Astrocyte of the spinal cord (primary cell): ENCODE measurements at regions not wholly inside any gene's neighbourhood (a gene's known extent, or its start where the extent isn't known, plus 50 kb on each side); places are given as distances from the start of the nearest gene placed in this dataset.

ENCODE experiments used
- DNase-seq: peaks from one replicate; pipeline ENCODE4 v3.0.0; 2011; ENCODE audit warnings: low read depth, low spot score
- H3K4me3 ChIP-seq: 2 replicates; pipeline ENCODE4 v1.5.1; 2011; ENCODE audit warnings: low read depth, mild to moderate bottlenecking, low read length, moderate library complexity
- CTCF ChIP-seq: IDR thresholded peaks from 2 replicates; pipeline ENCODE4 v1.5.1; 2012; ENCODE audit warnings: low read depth, mild to moderate bottlenecking, low read length, inconsistent platforms
- in situ Hi-C: cut with HindIII; loops from 2 replicates; pipeline ENCODE4 v1.10.0; 2017; ENCODE audit warnings: low sequenced_read_pairs

GRCh38 chr2:158907926-158908456 is 60.4 kb upstream of the TANC1 start:
- DNase-seq: no peak
- in situ Hi-C loops: no loop called here
- no peak overlapping the region for H3K4me3 ChIP-seq
- TF ChIP-seq CTCF: no peak

DNA sequence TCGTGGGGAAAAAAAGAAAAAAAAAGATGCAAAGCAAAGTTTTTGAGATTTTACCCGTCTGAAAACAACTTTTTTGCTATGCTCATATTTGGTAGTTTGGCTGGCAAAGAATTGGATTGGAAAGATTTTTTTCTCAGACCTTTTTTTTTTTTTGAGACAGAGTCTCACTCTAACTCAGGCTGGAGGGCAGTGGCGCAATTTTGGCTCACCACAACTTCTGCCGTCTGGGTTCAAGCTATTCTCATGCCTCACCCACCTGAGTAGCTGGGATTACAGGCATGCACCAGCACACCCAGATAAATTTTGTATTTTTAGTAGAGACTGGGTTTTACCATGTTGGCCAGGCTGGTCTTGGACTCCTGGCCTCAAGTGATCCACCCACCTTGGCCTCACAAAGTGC is 56.3 kb upstream of the TANC1 start:
- no peak for TF ChIP-seq CTCF
- DNase-seq: no peak
- H3K4me3 ChIP-seq: no peak overlapping the region
- in situ Hi-C loops: no loop called here

GRCh38 chr2:158912765-158913164 is 55.7 kb upstream of the TANC1 start:
- in situ Hi-C loops: no loop called here
- no peak overlapping the region for H3K4me3 ChIP-seq
- TF ChIP-seq CTCF: no peak

DNA sequence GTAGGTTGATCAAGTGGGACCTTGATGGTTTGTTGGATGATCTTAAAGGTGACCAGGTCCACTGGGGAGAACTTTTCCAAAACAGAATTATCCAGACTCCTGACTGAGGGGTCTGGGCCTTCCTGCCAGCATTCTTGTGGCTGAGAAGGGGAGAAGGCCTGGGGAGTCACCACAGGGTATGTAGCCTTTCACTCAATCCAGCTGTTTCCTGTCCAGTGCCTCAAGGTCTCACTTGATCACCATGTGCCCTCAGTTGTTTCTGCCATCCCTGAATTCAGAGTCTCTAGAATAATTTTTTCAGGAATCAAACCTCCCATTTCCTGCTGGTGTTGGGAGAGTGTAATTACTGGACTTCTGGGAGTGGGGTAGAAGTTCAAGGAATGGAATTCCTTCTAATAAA is 54.4 kb upstream of the TANC1 start:
- TF ChIP-seq CTCF: no peak
- no peak for DNase-seq
- H3K4me3 ChIP-seq: no peak overlapping the region
- in situ Hi-C loops: no loop called here

More at GRCh38 chr2:158912765-158913164, 55.7 kb upstream of the TANC1 start:
- no peak for DNase-seq

DNA sequence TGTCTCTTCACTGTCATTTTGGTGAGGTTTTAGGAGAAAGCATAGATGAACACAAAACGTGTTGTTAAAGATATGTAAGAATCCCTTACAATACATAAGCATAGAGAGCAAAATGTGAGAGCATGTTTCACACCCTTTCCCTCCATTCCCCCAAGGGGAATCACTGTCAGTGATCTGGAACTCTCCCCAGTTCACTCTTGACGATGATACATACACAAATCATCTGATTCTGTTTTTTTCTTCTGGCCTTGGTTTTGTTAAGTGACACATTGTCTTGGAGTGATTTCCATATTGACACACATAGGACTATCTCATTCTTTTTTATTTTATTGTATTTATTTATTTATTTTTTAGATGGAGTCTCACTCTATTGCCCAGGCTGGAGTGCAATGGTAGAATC is 53.7 kb upstream of the TANC1 start:
- in situ Hi-C loops: no loop called here
- no peak for TF ChIP-seq CTCF
- H3K4me3 ChIP-seq: no peak overlapping the region
- DNase-seq: no peak

DNA sequence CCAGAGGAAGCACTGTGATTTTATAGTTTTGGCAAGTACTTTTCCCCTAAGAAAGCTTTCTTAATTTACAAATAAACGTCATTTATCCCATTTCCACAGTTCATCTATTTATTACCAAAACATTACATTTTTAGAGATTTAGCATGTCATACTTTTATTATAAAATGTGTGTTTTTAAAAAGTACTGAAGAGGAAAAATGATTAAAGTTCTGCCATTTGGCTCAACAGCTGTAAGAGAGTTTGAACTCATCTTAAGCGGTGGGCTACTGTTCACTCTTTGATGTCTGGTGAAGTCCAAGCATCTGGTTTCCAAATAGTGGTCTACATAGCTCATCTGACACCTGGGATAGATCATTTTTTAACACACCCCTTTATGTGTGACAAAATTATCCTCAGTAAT is 51.3 kb upstream of the TANC1 start:
- no peak for TF ChIP-seq CTCF
- no peak overlapping the region for H3K4me3 ChIP-seq
- in situ Hi-C loops: no loop called here
- DNase-seq: no peak

GRCh38 chr2:158918452-158918851 is 50.0 kb upstream of the TANC1 start:
- H3K4me3 ChIP-seq: no peak overlapping the region
- no peak for DNase-seq
- no peak for TF ChIP-seq CTCF
- in situ Hi-C loops: no loop called here
